Transverse colon (tissue), 4 donors: ENCODE measurements at regions not wholly inside any gene's neighbourhood (a gene's known extent, or its start where the extent isn't known, plus 50 kb on each side); places are given as distances from the start of the nearest gene placed in this dataset.

Experiments
- CTCF ChIP-seq, 5 experiments: fragments of 200-600 bp in 3 of 5; fragments of 450-650 bp in 2 of 5; sonication (generic) in 3 of 5; IDR thresholded peaks; 1 replicate in 2 of 5; 2 replicates in 3 of 5; pipeline ENCODE4 v1.5.1; 2016 to 2017; ENCODE audit warnings: antibody characterized with exemption in 5 of 5, inconsistent platforms in 3 of 5, mild to moderate bottlenecking in 2 of 5, moderate library complexity in 1 of 5
- POLR2AphosphoS5 ChIP-seq, 3 donors: sonication (generic); formaldehyde crosslinking; IDR thresholded peaks; one replicate each; pipeline ENCODE4 v1.6.1; 2016; ENCODE audit warnings: antibody characterized with exemption in 3 of 3

DNA sequence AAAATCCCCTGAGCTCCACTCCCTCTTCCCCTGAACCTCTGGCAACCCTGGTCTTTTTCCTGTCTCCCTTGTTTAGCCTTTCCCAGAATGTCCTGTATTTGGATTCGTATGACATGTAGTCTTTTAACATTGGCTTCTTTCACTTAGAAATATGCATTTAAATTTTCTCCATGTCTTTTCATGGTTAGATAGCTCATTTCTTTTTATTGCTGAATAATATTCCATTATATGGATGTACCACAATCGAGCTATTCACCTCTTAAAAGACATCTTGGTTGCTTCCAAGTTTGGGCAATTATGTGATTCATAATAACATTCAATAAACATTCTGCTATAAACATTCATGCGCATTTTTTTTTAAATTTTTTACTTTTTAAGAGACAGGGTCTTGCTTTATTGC lies 99.6 kb upstream of the ZNF536 start:
- TF ChIP-seq CTCF (IDR thresholded peaks at IDR 0.05) (no peak), POLR2AphosphoS5 (IDR thresholded peaks at IDR 0.05) (no peak)
